Ureter (tissue), 1 donor: ENCODE measurements at regions not wholly inside any gene's neighbourhood (a gene's known extent, or its start where the extent isn't known, plus 50 kb on each side); places are given as distances from the start of the nearest gene placed in this dataset.

Experiments
- DNase-seq: peaks from one replicate; pipeline ENCODE4 v3.0.0-alpha.2; 2020; ENCODE audit warnings: low spot score
- donor health status: DM: yes; HTN: yes; CAD: no.

GRCh38 chr6:37105148-37106050 lies 64.6 kb upstream of the PIM1 start:
- no peak for DNase-seq

DNA sequence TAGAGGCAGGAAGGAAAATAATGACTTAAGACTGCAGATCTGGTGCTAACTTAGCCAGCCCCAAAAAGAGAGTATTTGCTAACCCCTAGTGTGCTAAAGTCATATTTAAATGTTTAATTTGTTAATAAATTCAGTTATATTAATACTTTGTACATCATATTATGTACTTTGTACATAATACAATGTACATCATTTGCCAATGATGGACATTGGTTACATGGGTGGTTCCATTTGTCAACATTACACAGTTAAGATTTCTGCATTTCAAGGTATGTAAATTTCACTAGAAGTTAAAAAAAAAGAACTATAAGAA lies 63.9 kb upstream of the PIM1 start:
- no peak for DNase-seq

GRCh38 chr6:37106554-37106953 lies 63.4 kb upstream of the PIM1 start:
- no peak for DNase-seq

DNA sequence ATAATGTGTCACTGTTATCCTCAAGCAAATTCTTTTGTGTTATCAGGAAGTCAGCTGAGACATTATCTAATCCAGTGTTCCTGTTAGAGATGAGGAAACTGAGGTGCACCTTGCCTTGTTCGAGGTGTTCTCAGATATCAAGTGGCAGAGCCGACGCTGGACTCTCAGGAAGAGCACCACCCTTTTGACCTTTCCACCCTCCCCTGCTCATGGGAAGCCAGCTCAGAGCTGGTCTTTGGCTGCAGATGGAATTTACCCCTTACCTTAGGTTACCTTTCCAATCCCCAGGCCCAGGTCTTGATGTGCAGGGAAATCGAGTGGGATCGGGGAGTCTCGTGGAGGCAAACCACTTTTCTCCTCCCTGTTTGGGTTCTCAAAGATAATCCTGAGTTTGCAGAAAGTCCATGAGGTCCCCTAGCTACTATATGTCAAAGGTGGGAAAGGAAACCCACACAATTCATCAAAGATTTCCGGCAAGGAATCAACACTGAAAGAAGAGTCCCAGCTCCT lies 62.9 kb upstream of the PIM1 start:
- no peak for DNase-seq

GRCh38 chr6:37109714-37110499 lies 60.0 kb upstream of the PIM1 start:
- no peak for DNase-seq

GRCh38 chr6:37110500-37111461 lies 59.2 kb upstream of the PIM1 start:
- no peak for DNase-seq

DNA sequence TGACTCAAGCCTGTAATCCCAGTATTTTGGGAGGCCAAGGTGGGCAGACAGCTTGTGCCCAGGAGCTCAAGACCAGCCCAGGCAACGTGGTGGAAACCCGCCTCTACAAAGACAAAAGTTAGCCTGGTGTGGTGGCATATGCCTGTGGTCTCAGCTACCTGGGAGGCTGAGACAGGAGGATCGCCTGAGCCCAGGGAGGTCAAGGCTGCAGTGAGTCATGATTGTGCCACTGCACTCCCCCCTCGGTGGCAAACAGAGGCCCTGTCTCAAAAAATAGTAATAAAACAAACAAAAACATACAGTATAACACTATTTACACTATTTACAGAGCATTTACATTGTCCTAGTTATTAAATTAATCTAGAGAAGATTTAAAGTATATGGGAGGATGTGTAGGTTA lies 56.0 kb upstream of the PIM1 start:
- no peak for DNase-seq

- DNase-seq = no peak
Observed at GRCh38 chr6:37114612-37115011, 55.3 kb upstream of the PIM1 start.

DNA sequence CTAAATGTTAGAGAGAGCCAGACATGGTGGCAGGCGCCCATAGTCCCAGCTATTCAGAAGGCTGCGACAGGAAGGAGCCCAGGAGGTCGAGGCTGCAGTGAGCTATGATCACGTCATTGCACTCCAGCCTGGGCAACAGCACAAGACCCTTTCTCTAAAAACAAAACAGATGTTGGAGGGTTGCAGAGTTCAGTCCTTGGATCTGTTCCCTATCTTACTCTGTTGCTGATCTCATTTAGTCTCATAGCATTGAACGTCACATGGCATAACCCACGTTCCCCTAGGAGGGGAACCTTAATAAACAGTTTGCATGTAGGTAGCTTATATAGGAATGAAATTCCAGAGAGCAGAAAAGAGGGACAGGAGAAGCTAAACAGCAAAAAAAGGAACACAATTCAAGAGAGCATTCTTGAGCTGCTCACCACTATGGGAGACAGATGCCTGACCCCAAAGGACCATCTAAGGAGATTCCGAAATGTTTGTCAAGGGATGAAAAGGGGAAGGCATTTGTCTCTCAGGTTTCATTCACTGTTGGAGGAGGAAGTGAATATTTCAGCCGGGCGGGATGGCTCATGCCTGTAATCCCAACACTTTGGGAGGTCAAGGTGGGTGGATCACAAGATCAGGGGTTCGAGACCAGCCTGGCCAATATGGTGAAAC lies 54.6 kb upstream of the PIM1 start:
- DNase-seq = no peak

GRCh38 chr6:37116326-37116725 lies 53.6 kb upstream of the PIM1 start:
- DNase-seq = no peak

DNA sequence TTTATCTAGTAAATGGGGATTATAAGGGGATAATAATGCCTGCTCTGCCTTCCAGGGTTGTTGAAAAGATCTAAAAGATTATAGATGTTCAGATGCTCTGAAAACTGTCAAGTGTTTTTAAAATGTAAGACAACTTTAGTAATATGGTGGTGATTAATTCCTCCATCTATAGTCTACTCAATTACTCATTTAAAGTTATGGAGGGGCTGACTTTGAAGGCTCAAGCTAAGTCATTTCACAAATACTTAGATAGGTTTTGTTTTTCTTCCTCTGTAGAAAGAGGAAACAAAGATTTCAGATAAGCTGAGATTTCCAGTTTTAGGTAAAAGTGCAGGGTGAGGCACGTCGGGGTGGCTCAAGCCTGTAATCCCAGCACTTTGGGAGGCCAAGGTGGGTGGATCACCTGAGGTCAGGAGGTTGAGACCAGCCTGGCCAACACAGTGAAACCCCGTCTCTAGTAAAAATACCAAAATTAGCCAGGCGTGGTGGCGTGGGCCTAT lies 50.5 kb upstream of the PIM1 start:
- DNase-seq = no peak
